Brain microvascular endothelial cell (primary cell): ENCODE measurements at regions not wholly inside any gene's neighbourhood (a gene's known extent, or its start where the extent isn't known, plus 50 kb on each side); places are given as distances from the start of the nearest gene placed in this dataset.

Experiments used
- DNase-seq: peaks from one replicate; pipeline ENCODE4 v3.0.0-alpha.2; 2020
- H3K27ac ChIP-seq: fragments of 250-450 bp; sonication (Bioruptor Pico); 2 replicates; pipeline ENCODE4 v1.5.1; 2020; ENCODE audit warnings: mild to moderate bottlenecking, moderate library complexity
- H3K27me3 ChIP-seq: fragments of 250-450 bp; sonication (Bioruptor Pico); replicated peaks from 2 replicates; pipeline ENCODE4 v1.5.1; 2020; ENCODE audit warnings: mild to moderate bottlenecking
- H3K36me3 ChIP-seq: fragments of 250-450 bp; sonication (Bioruptor Pico); replicated peaks from 2 replicates; pipeline ENCODE4 v1.5.1; 2020; ENCODE audit warnings: mild to moderate bottlenecking
- H3K4me3 ChIP-seq: 2 replicates; pipeline ENCODE4 v1.5.1; 2011; ENCODE audit warnings: low read depth, mild to moderate bottlenecking, control low read depth, low read length, moderate library complexity
- CTCF ChIP-seq: IDR thresholded peaks from 2 replicates; pipeline ENCODE4 v1.5.1; 2011; ENCODE audit warnings: low read depth, mild to moderate bottlenecking, moderate library complexity, low read length, control low read depth, inconsistent platforms; ENCODE audit errors: missing control alignments
- in situ Hi-C: cut with HindIII; loops from 2 replicates; pipeline ENCODE4 v1.10.0; 2017; ENCODE audit warnings: low sequenced_read_pairs, low pct_ligation_motif_present

- no peak overlapping the region for H3K27ac ChIP-seq
- no peak for DNase-seq
- H3K36me3 ChIP-seq = no peaks in the 10 kb centered on the region
- in situ Hi-C loops = no loop called here
- no peaks in the 10 kb centered on the region for H3K27me3 ChIP-seq
- no peak overlapping the region for H3K4me3 ChIP-seq
- no peak for TF ChIP-seq CTCF
Measured at GRCh38 chr9:23287390-23287789, 538.6 kb downstream of the ELAVL2 start.

- in situ Hi-C loops = no loop called here
- H3K27me3 ChIP-seq = no peaks in the 10 kb centered on the region
- no peaks in the 10 kb centered on the region for H3K36me3 ChIP-seq
- H3K27ac ChIP-seq = no peak overlapping the region
- no peak for TF ChIP-seq CTCF
- H3K4me3 ChIP-seq = no peak overlapping the region
- no peak for DNase-seq
Measured at GRCh38 chr9:23288545-23288944, 537.5 kb downstream of the ELAVL2 start.

- in situ Hi-C loops = no loop called here
- no peaks in the 10 kb centered on the region for H3K36me3 ChIP-seq
- H3K27me3 ChIP-seq = no peaks in the 10 kb centered on the region
- no peak for TF ChIP-seq CTCF
- no peak overlapping the region for H3K4me3 ChIP-seq
- DNase-seq = no peak
- no peak overlapping the region for H3K27ac ChIP-seq
Measured at GRCh38 chr9:23290973-23291372, 535.1 kb downstream of the ELAVL2 start.

GRCh38 chr9:23302281-23302680, 523.8 kb downstream of the ELAVL2 start:
- Histone ChIP-seq H3K4me3 (no peak overlapping the region), H3K36me3 (no peaks in the 10 kb centered on the region), H3K27me3 (no peaks in the 10 kb centered on the region), H3K27ac (no peak overlapping the region)
- in situ Hi-C loops = no loop called here
- no peak for DNase-seq
- no peak for TF ChIP-seq CTCF

GRCh38 chr9:23306731-23307130, 519.3 kb downstream of the ELAVL2 start:
- no peak for TF ChIP-seq CTCF
- in situ Hi-C loops = no loop called here
- no peaks in the 10 kb centered on the region for H3K36me3 ChIP-seq

GRCh38 chr9:23307731-23308513, 518.1 kb downstream of the ELAVL2 start:
- no peaks in the 10 kb centered on the region for H3K27me3 ChIP-seq
- in situ Hi-C loops = no loop called here
- no peak for DNase-seq
- no peaks in the 10 kb centered on the region for H3K36me3 ChIP-seq
- no peak overlapping the region for H3K4me3 ChIP-seq
- no peak for TF ChIP-seq CTCF
- H3K27ac ChIP-seq = no peak overlapping the region

More at GRCh38 chr9:23306731-23307130, 519.3 kb downstream of the ELAVL2 start:
- Histone ChIP-seq H3K27ac (no peak overlapping the region), H3K4me3 (no peak overlapping the region), H3K27me3 (no peaks in the 10 kb centered on the region)
- DNase-seq = no peak
